Ascending aorta (tissue), 2 donors: ENCODE measurements at regions not wholly inside any gene's neighbourhood (a gene's known extent, or its start where the extent isn't known, plus 50 kb on each side); places are given as distances from the start of the nearest gene placed in this dataset.

Source experiments
- DNase-seq, 2 donors: peaks; one replicate each; pipeline ENCODE4 v3.0.0-alpha.2; 2019; ENCODE audit warnings: low spot score in 2 of 2
- H3K27ac ChIP-seq, 2 donors: fragments of 200-600 bp; sonication (generic); one replicate each; pipeline ENCODE4 v1.5.1; 2016 to 2017; ENCODE audit warnings: mild to moderate bottlenecking in 1 of 2
- H3K27me3 ChIP-seq: fragments of 200-600 bp; sonication (generic); one replicate; pipeline ENCODE4 v1.5.1; 2017
- H3K36me3 ChIP-seq, 2 donors: fragments of 200-600 bp; sonication (generic); one replicate each; pipeline ENCODE4 v1.5.1; 2016
- H3K4me1 ChIP-seq, 2 donors: fragments of 200-600 bp; sonication (generic); one replicate each; pipeline ENCODE4 v1.5.1; 2016 to 2017; ENCODE audit warnings: mild to moderate bottlenecking in 1 of 2
- H3K4me3 ChIP-seq, 2 donors: fragments of 200-600 bp; sonication (generic); one replicate each; pipeline ENCODE4 v1.5.1; 2016 to 2017; ENCODE audit warnings: mild to moderate bottlenecking in 1 of 2
- H3K9me3 ChIP-seq, 2 donors: fragments of 200-600 bp; sonication (generic); one replicate each; pipeline ENCODE4 v1.5.1; 2016
- intact Hi-C: fragments of 100-400 bp; cut with DNase I; formaldehyde crosslinking; loops from one replicate; pipeline ENCODE4 v1.15.1; 2023
- TF ChIP-seq, protein P1 (sequence below), 3 experiments: fragments of 200-600 bp in 2 of 3; fragments of 450-650 bp in 1 of 3; sonication (generic) in 2 of 3; IDR thresholded peaks; one replicate each; pipeline ENCODE4 v1.5.1; 2016 to 2019; ENCODE audit warnings: antibody characterized with exemption in 3 of 3, mild to moderate bottlenecking in 1 of 3, moderate library complexity in 1 of 3

DNA sequence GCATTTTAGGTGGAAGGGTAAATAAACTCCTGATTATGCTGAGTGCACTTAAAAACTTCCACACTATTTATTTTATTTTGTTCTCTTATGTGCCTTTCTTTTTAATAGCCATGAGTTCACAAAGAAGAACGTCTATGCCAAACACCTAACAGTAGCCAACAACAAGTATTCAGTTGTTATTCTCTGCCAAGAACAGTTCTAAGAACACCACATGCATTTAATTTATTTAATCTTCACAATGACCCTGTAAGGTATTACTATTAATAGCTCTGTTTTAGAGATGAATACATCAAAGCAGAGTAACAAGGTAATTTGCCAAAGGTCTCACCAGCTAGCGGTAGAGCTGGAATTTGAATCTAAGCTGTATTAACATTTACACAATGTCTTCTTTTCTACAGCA, 240.1 kb downstream of the ALG10B start:
- Histone ChIP-seq H3K36me3 (no peaks in the 10 kb centered on the region), H3K9me3 (peaks cover 0 to 4% of the 10 kb centered on the region in 2 donors), H3K4me3 (no peak overlapping the region), H3K27ac (no peak overlapping the region), H3K4me1 (no peaks in the 10 kb centered on the region), H3K27me3 (no peaks in the 10 kb centered on the region)
- intact Hi-C loops = no loop called here
- TF ChIP-seq, protein P1, sequence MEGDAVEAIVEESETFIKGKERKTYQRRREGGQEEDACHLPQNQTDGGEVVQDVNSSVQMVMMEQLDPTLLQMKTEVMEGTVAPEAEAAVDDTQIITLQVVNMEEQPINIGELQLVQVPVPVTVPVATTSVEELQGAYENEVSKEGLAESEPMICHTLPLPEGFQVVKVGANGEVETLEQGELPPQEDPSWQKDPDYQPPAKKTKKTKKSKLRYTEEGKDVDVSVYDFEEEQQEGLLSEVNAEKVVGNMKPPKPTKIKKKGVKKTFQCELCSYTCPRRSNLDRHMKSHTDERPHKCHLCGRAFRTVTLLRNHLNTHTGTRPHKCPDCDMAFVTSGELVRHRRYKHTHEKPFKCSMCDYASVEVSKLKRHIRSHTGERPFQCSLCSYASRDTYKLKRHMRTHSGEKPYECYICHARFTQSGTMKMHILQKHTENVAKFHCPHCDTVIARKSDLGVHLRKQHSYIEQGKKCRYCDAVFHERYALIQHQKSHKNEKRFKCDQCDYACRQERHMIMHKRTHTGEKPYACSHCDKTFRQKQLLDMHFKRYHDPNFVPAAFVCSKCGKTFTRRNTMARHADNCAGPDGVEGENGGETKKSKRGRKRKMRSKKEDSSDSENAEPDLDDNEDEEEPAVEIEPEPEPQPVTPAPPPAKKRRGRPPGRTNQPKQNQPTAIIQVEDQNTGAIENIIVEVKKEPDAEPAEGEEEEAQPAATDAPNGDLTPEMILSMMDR (IDR thresholded peaks at IDR 0.05) = no peak
- no peak for DNase-seq

DNA sequence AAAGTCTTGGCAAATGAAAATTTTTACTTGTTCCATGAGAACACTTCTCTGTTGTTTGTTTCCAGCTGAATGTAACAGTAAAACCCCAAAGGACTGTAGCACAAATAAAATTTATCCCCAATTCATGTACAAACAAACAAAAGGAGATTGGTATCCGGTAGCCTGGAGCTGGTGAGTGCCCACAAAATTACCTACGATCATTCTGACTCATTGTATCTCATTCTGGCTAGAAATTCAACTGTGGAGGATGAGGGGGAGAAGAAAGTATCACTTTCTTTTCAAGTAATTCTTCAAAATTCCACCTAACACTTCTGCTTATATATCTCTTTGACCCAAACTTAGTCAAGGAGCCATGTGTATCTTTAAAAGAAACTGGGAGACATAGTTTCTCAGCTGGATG, 268.5 kb downstream of the ALG10B start:
- Histone ChIP-seq H3K36me3 (no peaks in the 10 kb centered on the region), H3K27ac (no peak overlapping the region), H3K27me3 (no peaks in the 10 kb centered on the region), H3K4me1 (no peaks in the 10 kb centered on the region), H3K9me3 (no peaks in the 10 kb centered on the region), H3K4me3 (no peak overlapping the region)
- TF ChIP-seq, protein P1 (IDR thresholded peaks at IDR 0.05) = no peak
- no peak for DNase-seq
- intact Hi-C loops = no loop called here

DNA sequence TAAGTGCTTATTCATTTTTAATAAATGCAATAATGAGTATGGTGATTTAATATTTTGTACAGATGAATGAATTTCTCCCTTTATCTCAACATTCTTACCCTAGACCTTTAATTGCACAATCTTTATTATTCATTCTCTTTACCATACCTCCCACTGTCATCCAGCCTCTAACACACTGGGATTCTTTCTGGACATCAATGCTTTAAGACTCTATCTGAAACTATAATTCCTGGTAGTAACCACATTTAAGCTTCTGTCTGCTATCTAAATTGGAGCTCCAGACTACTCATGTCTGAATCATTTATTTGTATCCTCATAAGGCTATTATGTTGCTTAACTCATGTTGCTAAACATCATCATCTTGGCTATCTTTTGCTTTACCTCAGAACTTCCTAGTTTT, 270.2 kb downstream of the ALG10B start:
- intact Hi-C loops = no loop called here
- DNase-seq = no peak
- Histone ChIP-seq H3K4me3 (no peak overlapping the region), H3K27me3 (no peaks in the 10 kb centered on the region), H3K27ac (no peak overlapping the region), H3K36me3 (no peaks in the 10 kb centered on the region), H3K9me3 (no peaks in the 10 kb centered on the region), H3K4me1 (no peaks in the 10 kb centered on the region)
- TF ChIP-seq, protein P1 (IDR thresholded peaks at IDR 0.05) = no peak

DNA sequence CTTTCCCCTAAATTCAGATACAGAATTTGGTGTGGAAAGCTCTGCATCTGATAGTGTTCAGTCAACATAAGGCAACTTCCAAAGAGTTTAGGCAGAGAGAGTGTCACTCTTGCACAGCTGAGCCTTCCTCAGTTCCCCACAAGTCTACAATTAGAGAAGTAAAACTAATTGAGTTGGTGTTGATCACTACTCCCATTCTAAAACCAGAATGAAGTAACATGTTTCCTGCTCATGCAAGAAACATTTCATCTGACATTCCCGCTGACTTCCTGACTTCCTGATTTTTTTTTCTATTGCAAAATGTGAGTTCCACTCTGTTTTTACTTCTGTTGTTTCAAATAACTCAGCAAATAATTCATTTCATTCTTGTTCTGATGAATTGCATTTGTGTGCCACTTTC, 271.0 kb downstream of the ALG10B start:
- H3K27ac ChIP-seq = no peak overlapping the region
- intact Hi-C loops = no loop called here
- no peak for DNase-seq

DNA sequence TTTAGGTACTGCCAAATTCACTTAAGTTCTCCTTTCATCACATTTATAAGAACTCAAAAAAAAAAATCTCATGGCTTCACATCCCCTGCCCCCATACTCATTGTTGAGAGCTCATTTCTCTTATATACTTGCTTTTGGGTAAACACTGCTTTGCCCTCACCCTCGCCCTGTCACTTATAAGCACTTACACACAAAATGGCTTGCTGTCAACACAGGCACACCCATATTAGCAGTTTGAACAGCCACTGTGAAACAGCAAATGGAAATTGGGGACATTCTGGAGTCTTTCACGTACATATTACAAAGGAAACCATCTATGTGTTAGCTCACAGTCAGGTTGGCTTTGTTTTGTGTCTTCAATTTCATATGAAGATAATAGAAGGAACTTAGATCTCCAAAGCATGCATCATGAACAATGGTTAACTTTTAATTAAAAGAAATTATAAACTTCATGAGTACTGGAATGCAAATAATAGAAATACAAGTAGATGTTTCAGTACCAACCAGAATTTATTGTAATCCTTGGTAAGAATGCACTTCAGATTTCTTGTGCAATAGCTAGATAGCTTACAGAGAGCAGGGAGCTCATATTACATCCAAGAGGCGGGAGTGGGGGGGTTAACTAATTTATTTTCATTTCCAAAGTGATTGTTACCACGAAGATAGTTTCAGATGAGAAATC, 272.2 kb downstream of the ALG10B start:
- Histone ChIP-seq H3K27me3 (no peaks in the 10 kb centered on the region), H3K4me3 (no peak overlapping the region), H3K36me3 (no peaks in the 10 kb centered on the region), H3K4me1 (no peaks in the 10 kb centered on the region), H3K9me3 (no peaks in the 10 kb centered on the region), H3K27ac (no peak overlapping the region)
- intact Hi-C loops = no loop called here
- no peak for DNase-seq
- TF ChIP-seq, protein P1 (IDR thresholded peaks at IDR 0.05) = no peak

More for the DNA sequence above, 271.0 kb downstream of the ALG10B start:
- TF ChIP-seq, protein P1 (IDR thresholded peaks at IDR 0.05) = no peak
- Histone ChIP-seq H3K36me3 (no peaks in the 10 kb centered on the region), H3K9me3 (no peaks in the 10 kb centered on the region), H3K4me3 (no peak overlapping the region), H3K27me3 (no peaks in the 10 kb centered on the region), H3K4me1 (no peaks in the 10 kb centered on the region)

DNA sequence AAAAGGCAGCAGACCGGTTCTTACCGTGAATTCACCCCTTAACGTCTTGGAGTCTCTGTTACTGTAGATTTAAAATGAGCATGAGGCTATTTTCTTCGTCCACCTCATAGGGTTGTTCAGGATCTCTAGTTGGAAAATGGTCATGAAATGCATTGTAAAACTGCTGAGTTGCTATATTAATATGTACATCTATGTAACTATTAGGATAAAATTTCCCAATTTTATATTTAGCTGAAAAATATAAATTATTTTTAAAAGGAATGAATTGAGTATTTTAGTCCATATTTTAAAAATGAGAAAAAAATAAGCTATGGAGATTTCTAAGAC, 272.7 kb downstream of the ALG10B start:
- DNase-seq = no peak
- Histone ChIP-seq H3K4me3 (no peak overlapping the region), H3K36me3 (no peaks in the 10 kb centered on the region), H3K27me3 (no peaks in the 10 kb centered on the region), H3K27ac (no peak overlapping the region), H3K9me3 (no peaks in the 10 kb centered on the region), H3K4me1 (no peaks in the 10 kb centered on the region)
- intact Hi-C loops = no loop called here
- TF ChIP-seq, protein P1 (IDR thresholded peaks at IDR 0.05) = no peak
